GM18907 (cell line): ENCODE measurements at regions not wholly inside any gene's neighbourhood (a gene's known extent, or its start where the extent isn't known, plus 50 kb on each side); places are given as distances from the start of the nearest gene placed in this dataset.
"Not testable (repeated sequence)": the region's sequence is repeated elsewhere in the genome, so short reads cannot be mapped to it uniquely, and the experiment has no call there.

ENCODE experiments used
- ATAC-seq: cut with Tn5 transposase; IDR thresholded peaks from one replicate; pipeline ENCODE4 v1.9.1; 2021; ENCODE audit warnings: mild to moderate bottlenecking, moderate library complexity; ENCODE audit not compliant: unreplicated experiment

- no peak for ATAC-seq
Observed at GRCh38 chr14:48319823-48320222, 644.4 kb upstream of the MDGA2 start.

- no peak for ATAC-seq
Observed at GRCh38 chr14:48304729-48305128, 629.3 kb upstream of the MDGA2 start.

GRCh38 chr14:48289701-48290100 lies 614.3 kb upstream of the MDGA2 start:
- no peak for ATAC-seq

- ATAC-seq = not testable (repeated sequence)
Observed at GRCh38 chr14:48285217-48285616, 609.8 kb upstream of the MDGA2 start.

- no peak for ATAC-seq
Observed at GRCh38 chr14:48275301-48275700, 599.9 kb upstream of the MDGA2 start.

- ATAC-seq = no peak
Observed at GRCh38 chr14:48274826-48275225, 599.4 kb upstream of the MDGA2 start.

GRCh38 chr14:48267926-48268325 lies 592.5 kb upstream of the MDGA2 start:
- ATAC-seq = not testable (repeated sequence)

- not testable (repeated sequence) for ATAC-seq
Observed at GRCh38 chr14:48266201-48266600, 590.8 kb upstream of the MDGA2 start.

GRCh38 chr14:48261436-48261835 lies 586.0 kb upstream of the MDGA2 start:
- no peak for ATAC-seq

GRCh38 chr14:48260394-48261295 lies 585.2 kb upstream of the MDGA2 start:
- ATAC-seq = not testable (repeated sequence)

GRCh38 chr14:48259876-48260275 lies 584.5 kb upstream of the MDGA2 start:
- not testable (repeated sequence) for ATAC-seq

GRCh38 chr14:48259232-48259631 lies 583.8 kb upstream of the MDGA2 start:
- ATAC-seq = not testable (repeated sequence)

- not testable (repeated sequence) for ATAC-seq
Observed at GRCh38 chr14:48258703-48259102, 583.3 kb upstream of the MDGA2 start.

- ATAC-seq = no peak
Observed at GRCh38 chr14:48253020-48253419, 577.6 kb upstream of the MDGA2 start.

GRCh38 chr14:48251290-48251689 lies 575.9 kb upstream of the MDGA2 start:
- no peak for ATAC-seq

- ATAC-seq = no peak
Observed at GRCh38 chr14:48250575-48250974, 575.2 kb upstream of the MDGA2 start.

GRCh38 chr14:48247977-48248376 lies 572.6 kb upstream of the MDGA2 start:
- no peak for ATAC-seq

- ATAC-seq = no peak
Observed at GRCh38 chr14:48243900-48244299, 568.5 kb upstream of the MDGA2 start.

GRCh38 chr14:48229091-48229490 lies 553.7 kb upstream of the MDGA2 start:
- ATAC-seq = no peak

- ATAC-seq = no peak
Observed at GRCh38 chr14:48193893-48194292, 518.5 kb upstream of the MDGA2 start.

GRCh38 chr14:48149624-48150023 lies 474.2 kb upstream of the MDGA2 start:
- not testable (repeated sequence) for ATAC-seq

- no peak for ATAC-seq
Observed at GRCh38 chr14:48140804-48141203, 465.4 kb upstream of the MDGA2 start.

- ATAC-seq = no peak
Observed at GRCh38 chr14:48129472-48129871, 454.1 kb upstream of the MDGA2 start.
